ENCODE measurements at regions not wholly inside any gene's neighbourhood (a gene's known extent, or its start where the extent isn't known, plus 50 kb on each side); places are given as distances from the start of the nearest gene placed in this dataset.

DNA sequence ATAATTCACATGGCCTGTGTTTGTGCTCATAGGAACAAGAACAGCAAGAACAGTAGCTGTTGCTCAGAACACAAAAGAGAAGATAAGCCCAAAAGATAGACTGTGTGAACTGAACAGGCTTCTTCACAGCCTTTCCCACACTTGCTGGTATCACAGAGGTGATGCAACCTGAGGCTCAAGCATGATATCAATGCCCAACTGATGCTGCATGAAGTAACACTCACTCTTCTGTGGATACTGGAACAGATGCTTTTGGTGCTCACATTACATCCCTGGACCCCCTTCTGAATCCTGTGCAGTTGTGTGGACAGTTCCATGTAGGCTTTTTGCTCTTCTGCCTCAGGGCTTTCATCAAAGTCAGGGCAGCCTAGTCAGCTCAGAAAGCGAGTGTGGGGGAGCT lies 88.4 kb upstream of the RND3 start:
- POLR2A ChIA-PET: no interaction called here
- intact Hi-C loops (cut with micrococcal nuclease; ENCODE audit: unreplicated experiment): no loop called here
- TF ChIP-seq, protein P1, sequence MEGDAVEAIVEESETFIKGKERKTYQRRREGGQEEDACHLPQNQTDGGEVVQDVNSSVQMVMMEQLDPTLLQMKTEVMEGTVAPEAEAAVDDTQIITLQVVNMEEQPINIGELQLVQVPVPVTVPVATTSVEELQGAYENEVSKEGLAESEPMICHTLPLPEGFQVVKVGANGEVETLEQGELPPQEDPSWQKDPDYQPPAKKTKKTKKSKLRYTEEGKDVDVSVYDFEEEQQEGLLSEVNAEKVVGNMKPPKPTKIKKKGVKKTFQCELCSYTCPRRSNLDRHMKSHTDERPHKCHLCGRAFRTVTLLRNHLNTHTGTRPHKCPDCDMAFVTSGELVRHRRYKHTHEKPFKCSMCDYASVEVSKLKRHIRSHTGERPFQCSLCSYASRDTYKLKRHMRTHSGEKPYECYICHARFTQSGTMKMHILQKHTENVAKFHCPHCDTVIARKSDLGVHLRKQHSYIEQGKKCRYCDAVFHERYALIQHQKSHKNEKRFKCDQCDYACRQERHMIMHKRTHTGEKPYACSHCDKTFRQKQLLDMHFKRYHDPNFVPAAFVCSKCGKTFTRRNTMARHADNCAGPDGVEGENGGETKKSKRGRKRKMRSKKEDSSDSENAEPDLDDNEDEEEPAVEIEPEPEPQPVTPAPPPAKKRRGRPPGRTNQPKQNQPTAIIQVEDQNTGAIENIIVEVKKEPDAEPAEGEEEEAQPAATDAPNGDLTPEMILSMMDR (IDR thresholded peaks at IDR 0.05): no peak
- TF ChIP-seq, protein P2, sequence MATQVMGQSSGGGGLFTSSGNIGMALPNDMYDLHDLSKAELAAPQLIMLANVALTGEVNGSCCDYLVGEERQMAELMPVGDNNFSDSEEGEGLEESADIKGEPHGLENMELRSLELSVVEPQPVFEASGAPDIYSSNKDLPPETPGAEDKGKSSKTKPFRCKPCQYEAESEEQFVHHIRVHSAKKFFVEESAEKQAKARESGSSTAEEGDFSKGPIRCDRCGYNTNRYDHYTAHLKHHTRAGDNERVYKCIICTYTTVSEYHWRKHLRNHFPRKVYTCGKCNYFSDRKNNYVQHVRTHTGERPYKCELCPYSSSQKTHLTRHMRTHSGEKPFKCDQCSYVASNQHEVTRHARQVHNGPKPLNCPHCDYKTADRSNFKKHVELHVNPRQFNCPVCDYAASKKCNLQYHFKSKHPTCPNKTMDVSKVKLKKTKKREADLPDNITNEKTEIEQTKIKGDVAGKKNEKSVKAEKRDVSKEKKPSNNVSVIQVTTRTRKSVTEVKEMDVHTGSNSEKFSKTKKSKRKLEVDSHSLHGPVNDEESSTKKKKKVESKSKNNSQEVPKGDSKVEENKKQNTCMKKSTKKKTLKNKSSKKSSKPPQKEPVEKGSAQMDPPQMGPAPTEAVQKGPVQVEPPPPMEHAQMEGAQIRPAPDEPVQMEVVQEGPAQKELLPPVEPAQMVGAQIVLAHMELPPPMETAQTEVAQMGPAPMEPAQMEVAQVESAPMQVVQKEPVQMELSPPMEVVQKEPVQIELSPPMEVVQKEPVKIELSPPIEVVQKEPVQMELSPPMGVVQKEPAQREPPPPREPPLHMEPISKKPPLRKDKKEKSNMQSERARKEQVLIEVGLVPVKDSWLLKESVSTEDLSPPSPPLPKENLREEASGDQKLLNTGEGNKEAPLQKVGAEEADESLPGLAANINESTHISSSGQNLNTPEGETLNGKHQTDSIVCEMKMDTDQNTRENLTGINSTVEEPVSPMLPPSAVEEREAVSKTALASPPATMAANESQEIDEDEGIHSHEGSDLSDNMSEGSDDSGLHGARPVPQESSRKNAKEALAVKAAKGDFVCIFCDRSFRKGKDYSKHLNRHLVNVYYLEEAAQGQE (IDR thresholded peaks at IDR 0.05; ENCODE audit: insufficient read depth in 1 of 2, low read depth in 2 of 2, low read length in 1 of 2): no peak
- TF ChIP-seq SIN3A (IDR thresholded peaks at IDR 0.05; ENCODE audit: borderline replicate concordance, insufficient read depth, low read depth, low read length) (no peak), TCF7L2 (IDR thresholded peaks at IDR 0.05; ENCODE audit: low read depth, low read length) (no peak), POLR2AphosphoS5 (IDR thresholded peaks at IDR 0.05; ENCODE audit: low read depth, low read length) (no peak)
- no peaks in the 10 kb centered on the region for H3K4me1 ChIP-seq (ENCODE audit: control insufficient read depth, insufficient read depth, low read length)
- no peak overlapping the region for H3K4me3 ChIP-seq (ENCODE audit: low read depth in 2 of 2, low read length in 2 of 2)
- H3K27me3 ChIP-seq (ENCODE audit: control insufficient read depth, insufficient read depth, low read length): no peaks in the 10 kb centered on the region
- H3K27ac ChIP-seq (ENCODE audit: low read length): no peak overlapping the region
- H3K9me3 ChIP-seq (ENCODE audit: control insufficient read depth, insufficient read depth, low read depth, low read length): no peaks in the 10 kb centered on the region
- no peaks in the 10 kb centered on the region for H3K36me3 ChIP-seq (ENCODE audit: control insufficient read depth, insufficient read depth, low read length)
- DNase-seq (ENCODE audit: low read depth, low spot score) (no peak), ATAC-seq (no peak)
- CTCF ChIA-PET: interaction anchor here (0.6 kb wide), 1 partner anchor 204 kb away, joined by 3 read pairs; no protein-coding TSS in a partner anchor
- BruUV-seq (replicated peaks): no TSS peak
- in situ Hi-C loops (cut with HindIII; ENCODE audit: low pct_unique_long_range_greater_than_20kb, low sequenced_read_pairs): no loop called here

DNA sequence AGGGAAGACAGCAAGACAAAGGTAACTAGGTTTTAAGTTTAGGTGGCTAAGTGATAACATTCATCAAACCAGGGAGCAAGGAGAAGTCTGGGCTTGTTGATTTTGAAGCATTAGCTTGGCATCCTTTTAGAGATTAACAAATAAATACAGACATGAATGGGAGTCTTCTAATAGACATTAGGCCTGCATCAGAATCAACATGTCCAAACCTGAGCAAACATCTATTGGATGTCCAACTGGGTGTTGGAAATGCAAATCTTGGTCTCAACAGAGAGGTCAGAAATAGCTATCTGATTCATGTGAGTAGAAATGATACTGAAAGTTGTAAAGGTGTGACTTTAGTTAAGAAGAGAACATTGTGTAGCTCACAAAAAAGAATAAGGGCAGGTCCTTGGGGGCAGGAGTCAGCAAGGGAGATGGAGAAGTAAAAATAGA lies 85.5 kb upstream of the RND3 start:
- no peak for DNase-seq (ENCODE audit: low read depth, low spot score)
- Histone ChIP-seq H3K9me3 (ENCODE audit: control insufficient read depth, insufficient read depth, low read depth, low read length) (no peaks in the 10 kb centered on the region), H3K27ac (ENCODE audit: low read length) (no peak overlapping the region), H3K4me1 (ENCODE audit: control insufficient read depth, insufficient read depth, low read length) (no peaks in the 10 kb centered on the region), H3K4me3 (ENCODE audit: low read depth in 2 of 2, low read length in 2 of 2) (no peak overlapping the region), H3K27me3 (ENCODE audit: control insufficient read depth, insufficient read depth, low read length) (no peaks in the 10 kb centered on the region), H3K36me3 (ENCODE audit: control insufficient read depth, insufficient read depth, low read length) (no peaks in the 10 kb centered on the region)
- CTCF ChIA-PET: no interaction called here
- TF ChIP-seq POLR2AphosphoS5 (IDR thresholded peaks at IDR 0.05; ENCODE audit: low read depth, low read length): no peak
- no TSS peak for BruUV-seq (replicated peaks)
- in situ Hi-C loops (cut with HindIII; ENCODE audit: low pct_unique_long_range_greater_than_20kb, low sequenced_read_pairs): no loop called here
- POLR2A ChIA-PET: no interaction called here
- ATAC-seq: no peak
- intact Hi-C loops (cut with micrococcal nuclease; ENCODE audit: unreplicated experiment): no loop called here

DNA sequence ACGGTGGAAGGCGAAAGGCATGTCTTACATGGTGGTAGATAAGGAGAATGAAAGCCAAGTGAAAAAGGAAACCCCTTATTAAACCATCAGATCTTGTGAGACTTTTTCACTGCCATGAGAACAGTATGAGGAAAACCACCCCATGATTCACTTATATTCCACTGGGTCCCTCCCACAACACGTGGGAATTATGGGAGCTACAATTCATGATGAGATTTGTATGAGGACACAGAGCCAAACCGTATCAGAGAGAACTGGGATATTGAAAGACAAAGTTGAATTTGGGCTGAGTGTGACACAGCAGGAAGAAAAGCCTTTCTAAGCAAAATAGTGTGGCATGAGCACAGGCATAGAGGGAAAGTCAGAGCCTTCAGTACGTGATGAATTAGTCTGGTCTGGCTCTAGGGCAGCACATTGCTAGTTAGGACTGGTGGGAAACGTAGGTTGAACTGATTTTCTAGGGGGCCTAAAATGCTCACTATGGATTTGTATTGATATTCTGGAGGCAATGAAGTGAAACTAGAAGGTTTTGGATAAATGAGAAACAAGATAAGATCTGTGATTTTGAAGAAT lies 84.8 kb upstream of the RND3 start:
- no peak overlapping the region for H3K4me3 ChIP-seq (ENCODE audit: low read depth in 2 of 2, low read length in 2 of 2)
- CTCF ChIA-PET: no interaction called here
- POLR2A ChIA-PET: no interaction called here
- no peaks in the 10 kb centered on the region for H3K4me1 ChIP-seq (ENCODE audit: control insufficient read depth, insufficient read depth, low read length)
- in situ Hi-C loops (cut with HindIII; ENCODE audit: low pct_unique_long_range_greater_than_20kb, low sequenced_read_pairs) (no loop called here), intact Hi-C loops (cut with micrococcal nuclease; ENCODE audit: unreplicated experiment) (no loop called here)
- no peaks in the 10 kb centered on the region for H3K27me3 ChIP-seq (ENCODE audit: control insufficient read depth, insufficient read depth, low read length)
- no peak for DNase-seq (ENCODE audit: low read depth, low spot score)
- no peak for ATAC-seq
- H3K27ac ChIP-seq (ENCODE audit: low read length): no peak overlapping the region
- BruUV-seq (replicated peaks): no TSS peak
- no peaks in the 10 kb centered on the region for H3K9me3 ChIP-seq (ENCODE audit: control insufficient read depth, insufficient read depth, low read depth, low read length)
- H3K36me3 ChIP-seq (ENCODE audit: control insufficient read depth, insufficient read depth, low read length): no peaks in the 10 kb centered on the region
- TF ChIP-seq SIN3A (IDR thresholded peaks at IDR 0.05; ENCODE audit: borderline replicate concordance, insufficient read depth, low read depth, low read length): no peak
- TF ChIP-seq, protein P1 (IDR thresholded peaks at IDR 0.05): no peak
- no peak for TF ChIP-seq POLR2AphosphoS5 (IDR thresholded peaks at IDR 0.05; ENCODE audit: low read depth, low read length)
- TF ChIP-seq TCF7L2 (IDR thresholded peaks at IDR 0.05; ENCODE audit: low read depth, low read length): no peak
- TF ChIP-seq, protein P2 (IDR thresholded peaks at IDR 0.05; ENCODE audit: insufficient read depth in 1 of 2, low read depth in 2 of 2, low read length in 1 of 2): no peak
